ENCODE measurements at regions not wholly inside any gene's neighbourhood (a gene's known extent, or its start where the extent isn't known, plus 50 kb on each side); places are given as distances from the start of the nearest gene placed in this dataset.
"Not testable (repeated sequence)": the region's sequence is repeated elsewhere in the genome, so short reads cannot be mapped to it uniquely, and the experiment has no call there.

- Mint-ChIP-seq H3K9me3 (peaks cover 4 to 10% (median 5%) of the 10 kb centered on the region in 3 donors), H3K4me3 (no peak overlapping the region), H3K27ac (no peak overlapping the region), H3K36me3 (no peaks in the 10 kb centered on the region), H3K4me1 (no peaks in the 10 kb centered on the region), H3K27me3 (no peaks in the 10 kb centered on the region)
These were observed 509.0 kb downstream of the KLHL13 start for GRCh38 chrX:117607561-117607960.

DNA sequence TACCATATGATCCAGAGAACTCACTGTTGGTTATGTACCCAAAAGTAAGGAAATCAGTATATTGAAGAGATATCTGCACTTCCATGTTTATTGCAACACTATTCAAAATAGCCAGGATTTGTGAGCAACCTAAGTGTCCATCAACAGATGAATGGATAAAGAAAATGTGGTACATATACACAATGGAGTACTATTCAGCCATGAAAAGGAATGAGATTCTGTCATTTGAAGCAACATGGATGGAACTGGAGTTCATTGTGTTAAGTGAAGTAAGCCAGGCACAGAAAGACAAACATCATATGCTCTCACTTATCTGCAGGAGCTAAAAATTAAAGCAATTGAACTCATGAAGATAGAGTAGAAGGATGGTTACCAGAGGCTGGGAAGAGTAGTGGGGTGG, 510.5 kb downstream of the KLHL13 start:
- not testable (repeated sequence) for H3K27ac Mint-ChIP-seq, H3K4me3 Mint-ChIP-seq, H3K36me3 Mint-ChIP-seq, H3K27me3 Mint-ChIP-seq, H3K4me1 Mint-ChIP-seq
- peaks cover 4 to 12% (median 5%) of the 10 kb centered on the region in 3 donors for H3K9me3 Mint-ChIP-seq

DNA sequence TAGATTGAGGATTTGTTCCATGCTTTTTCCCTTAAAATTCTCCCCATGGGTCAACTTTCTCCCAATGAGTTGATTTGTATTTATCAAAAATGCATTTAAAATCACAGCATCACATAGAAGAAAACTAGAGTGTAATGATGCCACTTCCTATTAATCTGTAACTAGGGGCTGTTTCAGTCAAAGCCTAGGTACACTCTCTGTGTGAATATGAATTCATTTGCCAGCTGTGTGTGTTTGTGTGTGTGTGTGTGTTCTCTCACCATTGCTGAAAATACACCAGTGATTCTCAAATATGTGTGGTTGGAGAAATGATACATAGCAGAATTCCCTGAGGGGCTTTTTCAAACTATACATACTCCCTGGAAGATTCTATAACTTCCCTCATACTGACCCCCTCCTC, 546.5 kb downstream of the KLHL13 start:
- H3K36me3 Mint-ChIP-seq, result no peaks in the 10 kb centered on the region

DNA sequence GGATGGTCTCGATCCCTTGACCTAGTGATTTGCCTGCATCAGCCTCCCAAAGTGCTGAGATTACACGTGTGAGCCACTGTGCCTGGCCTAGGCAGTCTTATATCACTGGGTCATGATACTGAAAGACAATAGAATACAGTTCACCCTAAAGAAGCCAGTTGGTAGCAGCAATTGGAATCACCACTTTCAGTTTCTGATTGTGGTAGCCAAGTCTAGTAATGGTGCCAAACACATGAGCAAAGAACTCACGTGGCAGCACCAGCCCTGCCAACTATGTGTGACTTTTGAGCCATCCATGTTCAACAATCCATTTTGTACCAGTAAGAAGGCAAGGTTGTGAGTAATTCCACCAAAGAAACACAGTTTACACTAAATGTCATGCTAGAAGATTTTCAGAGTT, 548.4 kb downstream of the KLHL13 start:
- no peak overlapping the region for H3K27ac Mint-ChIP-seq
- H3K9me3 Mint-ChIP-seq, result peaks cover 2 to 18% (median 5%) of the 10 kb centered on the region in 3 donors
- H3K36me3 Mint-ChIP-seq, result peaks cover 2% of the 10 kb centered on the region
- H3K4me3 Mint-ChIP-seq, result no peak overlapping the region
- H3K4me1 Mint-ChIP-seq, result no peaks in the 10 kb centered on the region
- H3K27me3 Mint-ChIP-seq, result no peaks in the 10 kb centered on the region

More for the DNA sequence above, 546.5 kb downstream of the KLHL13 start:
- no peaks in the 10 kb centered on the region for H3K4me1 Mint-ChIP-seq
- no peak overlapping the region for H3K27ac Mint-ChIP-seq
- H3K9me3 Mint-ChIP-seq, result peaks cover 2 to 5% (median 3%) of the 10 kb centered on the region in 3 donors
- no peak overlapping the region for H3K4me3 Mint-ChIP-seq
- no peaks in the 10 kb centered on the region for H3K27me3 Mint-ChIP-seq

DNA sequence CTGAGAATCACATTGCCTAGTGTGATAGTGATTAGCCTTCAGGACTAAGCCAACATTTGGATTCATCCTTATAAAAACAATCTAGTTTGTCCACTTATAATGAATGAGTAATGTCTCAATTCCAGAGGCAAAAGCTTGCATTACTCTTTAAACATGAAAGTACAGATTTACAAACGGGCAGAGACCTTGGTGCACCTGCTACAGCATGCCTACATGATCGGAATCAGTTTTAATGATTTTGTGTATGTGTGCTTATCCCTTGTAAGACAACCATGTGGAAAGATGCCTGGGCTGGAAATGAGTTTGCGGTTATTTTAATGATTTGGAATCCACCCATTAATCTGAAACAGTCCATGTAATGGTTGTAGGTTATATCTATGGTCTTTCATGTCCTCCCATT, 572.7 kb downstream of the KLHL13 start:
- Mint-ChIP-seq H3K4me1 (no peaks in the 10 kb centered on the region), H3K27me3 (no peaks in the 10 kb centered on the region), H3K36me3 (no peaks in the 10 kb centered on the region), H3K4me3 (no peak overlapping the region), H3K9me3 (peaks cover 0 to 7% (median 1%) of the 10 kb centered on the region in 3 donors), H3K27ac (no peak overlapping the region)

DNA sequence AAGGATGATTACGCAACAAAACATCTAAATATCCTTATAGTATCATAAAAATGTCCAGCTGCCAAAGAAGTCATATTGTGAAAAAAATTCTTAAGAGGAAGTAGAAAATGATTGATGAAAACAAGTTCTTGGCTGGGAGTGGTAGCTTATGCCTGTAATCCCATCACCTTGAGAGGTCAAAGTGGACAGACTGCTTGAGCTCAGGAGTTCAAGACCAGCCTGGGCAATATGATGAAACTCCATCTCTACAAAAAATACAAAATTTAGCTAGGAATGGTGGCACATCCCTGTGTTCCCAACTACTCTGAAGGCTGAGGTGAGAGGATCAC, 577.6 kb downstream of the KLHL13 start:
- H3K4me1 Mint-ChIP-seq, result no peaks in the 10 kb centered on the region
- H3K9me3 Mint-ChIP-seq, result peaks cover 0 to 4% (median 1%) of the 10 kb centered on the region in 3 donors
- H3K36me3 Mint-ChIP-seq, result no peaks in the 10 kb centered on the region
- no peaks in the 10 kb centered on the region for H3K27me3 Mint-ChIP-seq
- H3K4me3 Mint-ChIP-seq, result peak overlapping the region in 1 of 4 donors; percentile 21
- H3K27ac Mint-ChIP-seq, result no peak overlapping the region

GRCh38 chrX:117538178-117539089, 578.2 kb downstream of the KLHL13 start:
- Mint-ChIP-seq H3K9me3 (peaks cover 0 to 4% (median 1%) of the 10 kb centered on the region in 3 donors), H3K27ac (no peak overlapping the region), H3K36me3 (no peaks in the 10 kb centered on the region), H3K27me3 (no peaks in the 10 kb centered on the region), H3K4me1 (no peaks in the 10 kb centered on the region), H3K4me3 (no peak overlapping the region)

DNA sequence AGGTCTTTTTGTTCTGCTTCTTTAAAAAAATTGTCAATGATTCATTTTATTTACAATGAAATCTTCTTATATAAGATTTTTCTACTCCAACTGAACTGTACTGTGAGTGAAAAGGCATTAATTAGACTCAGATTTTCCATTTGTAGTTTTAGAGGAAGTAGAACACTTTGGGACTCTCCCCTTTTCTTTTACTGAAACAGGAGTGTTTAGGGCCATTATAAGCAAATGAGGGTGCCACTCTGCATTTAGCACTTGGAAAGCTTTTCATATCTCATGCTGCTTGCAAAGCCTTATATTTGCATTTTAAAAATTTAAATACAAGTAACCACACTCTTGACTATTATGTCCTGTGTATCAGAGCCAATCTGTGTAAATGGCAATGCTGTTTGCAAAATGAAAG, 584.3 kb downstream of the KLHL13 start:
- H3K9me3 Mint-ChIP-seq, result peaks cover 0 to 4% (median 2%) of the 10 kb centered on the region in 3 donors
- no peaks in the 10 kb centered on the region for H3K36me3 Mint-ChIP-seq
- no peaks in the 10 kb centered on the region for H3K27me3 Mint-ChIP-seq

DNA sequence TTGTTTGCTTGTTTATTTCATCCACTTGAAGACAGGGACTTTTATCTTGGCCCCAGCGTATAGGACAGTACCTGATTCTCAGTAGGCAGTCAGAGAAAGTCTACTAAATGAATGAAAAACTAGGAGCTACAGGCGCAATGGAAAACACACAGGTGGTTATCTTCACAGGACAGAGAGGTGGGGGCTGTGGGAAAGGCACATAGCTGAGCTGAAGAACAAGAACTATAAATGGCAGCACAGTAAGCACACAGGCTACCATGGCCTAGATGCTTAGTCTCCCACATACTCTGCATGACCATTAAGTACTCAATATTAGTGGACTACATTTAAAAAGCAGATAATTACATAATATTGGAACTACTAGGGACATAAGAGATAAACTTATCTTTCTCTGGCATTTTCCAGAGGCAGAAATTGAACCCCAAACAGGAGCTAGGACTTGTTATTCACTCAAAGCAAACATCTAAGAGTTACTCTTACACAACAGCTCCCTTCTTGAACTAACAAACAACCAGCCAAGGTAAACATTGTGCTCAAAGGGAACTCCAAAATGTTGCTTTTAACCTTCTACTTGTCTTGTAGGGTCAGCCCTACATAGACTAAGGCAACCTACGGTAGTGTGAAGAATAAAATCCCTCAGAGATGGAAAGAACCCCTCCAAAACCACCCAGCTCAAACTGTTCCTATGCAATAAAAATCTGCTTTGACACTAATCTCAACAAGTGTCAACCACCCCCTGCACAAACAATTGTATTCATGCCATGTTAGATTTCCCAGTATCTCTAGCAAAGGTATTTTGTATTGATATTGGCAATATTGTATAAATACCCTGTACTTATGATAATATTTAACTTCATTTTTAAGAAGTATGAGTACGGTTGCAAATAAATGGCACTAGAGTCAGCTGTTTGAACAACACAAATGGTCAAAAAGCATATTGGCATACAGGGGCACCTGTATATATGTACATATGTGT, 593.6 kb downstream of the KLHL13 start:
- H3K27ac Mint-ChIP-seq, result no peak overlapping the region
- no peak overlapping the region for H3K4me3 Mint-ChIP-seq
- peaks cover 0 to 3% (median 2%) of the 10 kb centered on the region in 3 donors for H3K9me3 Mint-ChIP-seq
- H3K36me3 Mint-ChIP-seq, result no peaks in the 10 kb centered on the region
- no peaks in the 10 kb centered on the region for H3K4me1 Mint-ChIP-seq
- no peaks in the 10 kb centered on the region for H3K27me3 Mint-ChIP-seq

More for the DNA sequence above, 584.3 kb downstream of the KLHL13 start:
- H3K4me1 Mint-ChIP-seq, result no peaks in the 10 kb centered on the region
- H3K27ac Mint-ChIP-seq, result no peak overlapping the region
- H3K4me3 Mint-ChIP-seq, result no peak overlapping the region

DNA sequence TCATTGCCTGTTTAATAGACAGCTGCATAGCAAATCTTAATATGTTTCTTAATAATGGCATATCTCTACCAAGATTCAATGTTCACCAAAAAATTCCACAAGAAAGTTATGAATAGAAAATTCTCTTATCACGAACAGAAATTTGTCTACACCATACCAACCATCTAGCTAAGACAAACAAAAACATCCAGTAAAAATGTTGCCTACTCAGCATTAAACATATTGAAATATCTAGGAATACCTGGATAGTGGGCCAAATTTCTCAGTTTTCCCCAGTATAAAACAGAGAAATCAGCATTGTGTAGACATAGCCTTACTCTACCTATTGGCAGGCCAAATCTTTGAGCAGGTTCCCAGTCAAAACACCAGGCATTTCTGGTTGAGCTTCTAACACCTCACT, 598.6 kb downstream of the KLHL13 start:
- no peak overlapping the region for H3K27ac Mint-ChIP-seq
- no peaks in the 10 kb centered on the region for H3K27me3 Mint-ChIP-seq
- H3K9me3 Mint-ChIP-seq, result peaks cover 2 to 3% (median 2%) of the 10 kb centered on the region in 3 donors
- H3K36me3 Mint-ChIP-seq, result no peaks in the 10 kb centered on the region
- H3K4me3 Mint-ChIP-seq, result no peak overlapping the region
- no peaks in the 10 kb centered on the region for H3K4me1 Mint-ChIP-seq

- no peak overlapping the region for H3K4me3 Mint-ChIP-seq
These were observed 605.2 kb downstream of the KLHL13 start for GRCh38 chrX:117511379-117511778.

DNA sequence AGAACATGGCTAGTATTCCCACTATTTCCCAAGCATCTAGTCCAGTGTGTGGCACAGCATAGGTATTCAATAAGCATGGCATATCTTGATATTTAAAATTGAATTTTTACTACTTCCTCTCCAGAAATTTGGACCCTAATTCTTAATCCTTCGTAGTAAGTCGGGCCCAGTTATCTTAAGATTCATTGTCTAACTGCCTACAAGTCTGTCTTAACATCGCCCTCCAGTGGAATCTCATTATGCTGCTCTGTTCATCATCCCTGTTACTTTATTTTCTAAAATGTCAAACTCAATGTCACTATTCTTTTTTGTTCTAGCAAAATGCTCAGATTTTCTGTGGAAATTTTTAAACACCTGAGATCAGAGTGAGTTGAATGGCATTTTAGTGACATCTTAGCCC, 606.2 kb downstream of the KLHL13 start:
- Mint-ChIP-seq H3K36me3 (no peaks in the 10 kb centered on the region), H3K4me3 (no peak overlapping the region), H3K9me3 (peaks cover 0 to 12% (median 5%) of the 10 kb centered on the region in 3 donors), H3K27me3 (no peaks in the 10 kb centered on the region), H3K27ac (no peak overlapping the region), H3K4me1 (no peaks in the 10 kb centered on the region)

More at GRCh38 chrX:117511379-117511778, 605.2 kb downstream of the KLHL13 start:
- H3K9me3 Mint-ChIP-seq, result peaks cover 0 to 12% (median 5%) of the 10 kb centered on the region in 3 donors
- no peaks in the 10 kb centered on the region for H3K4me1 Mint-ChIP-seq
- H3K27me3 Mint-ChIP-seq, result no peaks in the 10 kb centered on the region
- H3K27ac Mint-ChIP-seq, result no peak overlapping the region
- H3K36me3 Mint-ChIP-seq, result no peaks in the 10 kb centered on the region

GRCh38 chrX:117508021-117508420, 608.6 kb downstream of the KLHL13 start:
- no peak overlapping the region for H3K27ac Mint-ChIP-seq
- H3K4me3 Mint-ChIP-seq, result no peak overlapping the region
- no peaks in the 10 kb centered on the region for H3K27me3 Mint-ChIP-seq
- H3K9me3 Mint-ChIP-seq, result peaks cover under 1 to 17% (median 3%) of the 10 kb centered on the region in 3 donors
- no peaks in the 10 kb centered on the region for H3K36me3 Mint-ChIP-seq
- H3K4me1 Mint-ChIP-seq, result no peaks in the 10 kb centered on the region

- H3K36me3 Mint-ChIP-seq, result no peaks in the 10 kb centered on the region
These were observed 629.2 kb downstream of the KLHL13 start for GRCh38 chrX:117487421-117487820.

GRCh38 chrX:117483950-117484349, 632.7 kb downstream of the KLHL13 start:
- no peaks in the 10 kb centered on the region for H3K27me3 Mint-ChIP-seq
- no peaks in the 10 kb centered on the region for H3K4me1 Mint-ChIP-seq
- no peak overlapping the region for H3K4me3 Mint-ChIP-seq
- H3K27ac Mint-ChIP-seq, result no peak overlapping the region
- peaks cover 0 to 2% (median 0%) of the 10 kb centered on the region in 3 donors for H3K9me3 Mint-ChIP-seq
- no peaks in the 10 kb centered on the region for H3K36me3 Mint-ChIP-seq

More at GRCh38 chrX:117487421-117487820, 629.2 kb downstream of the KLHL13 start:
- Mint-ChIP-seq H3K9me3 (peaks cover 0 to 2% (median 0%) of the 10 kb centered on the region in 3 donors), H3K27ac (no peak overlapping the region), H3K4me3 (no peak overlapping the region), H3K4me1 (no peaks in the 10 kb centered on the region), H3K27me3 (no peaks in the 10 kb centered on the region)
